ENCODE measurements at regions not wholly inside any gene's neighbourhood (a gene's known extent, or its start where the extent isn't known, plus 50 kb on each side); places are given as distances from the start of the nearest gene placed in this dataset.

DNA sequence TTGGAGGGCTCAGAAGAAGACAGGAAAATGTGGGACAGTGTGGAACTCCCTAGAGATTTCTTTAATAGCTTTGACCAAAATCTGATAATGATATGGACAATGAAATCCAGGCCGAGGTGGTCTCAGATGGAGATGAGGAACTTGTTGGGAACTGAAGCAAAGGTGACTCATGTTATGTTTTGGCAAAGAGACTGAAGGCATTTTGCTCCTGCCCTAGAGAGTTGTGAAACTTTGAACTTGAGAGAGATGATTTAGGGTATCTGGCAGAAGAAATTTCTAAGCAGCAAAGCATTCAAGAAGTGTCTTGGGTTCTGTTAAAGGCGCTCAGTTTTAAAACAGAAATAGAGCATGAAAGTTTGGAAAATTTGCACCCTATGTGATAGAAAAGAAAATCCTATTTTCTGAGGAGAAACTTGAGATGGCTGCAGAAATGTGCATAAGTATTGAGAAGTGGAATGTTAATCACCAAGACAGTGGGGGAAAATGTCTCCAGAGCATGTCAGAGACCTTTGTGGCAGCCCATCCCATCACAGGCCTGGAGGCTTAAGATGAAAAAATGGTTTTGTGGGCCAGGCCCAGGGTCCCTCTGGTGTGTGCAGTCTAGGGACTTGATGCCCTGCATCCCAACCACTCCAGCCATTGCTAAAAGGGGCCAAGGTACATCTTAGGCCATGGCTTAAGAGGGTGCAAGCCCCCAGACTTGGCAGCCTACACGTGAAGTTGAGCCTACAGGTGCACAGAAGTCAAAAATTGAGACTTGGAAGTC is 463.7 kb upstream of the TLE4 start:
- H2BK20ac ChIP-seq (ENCODE audit: low read length): no peak overlapping the region
- H3K23me2 ChIP-seq (ENCODE audit: low read depth, low read length): no peaks in the 10 kb centered on the region
- no peak for FAIRE-seq
- 88% methylated on average over 3 of the region's 3 CpGs; no CpG with 5 or more reads in 1 of the 2 experiments for WGBS, 2 experiments (ENCODE audit: extremely low coverage in 1 of 2, insufficient coverage in 1 of 2, insufficient read length in 1 of 2, insufficient replicate concordance in 2 of 2, low coverage in 1 of 2, low lambda C conversion rate in 2 of 2, missing lambda C conversion rate in 1 of 2)
- H3K4ac ChIP-seq (replicated peaks; ENCODE audit: insufficient read length, low read depth, low read length): no peak overlapping the region
- no peak overlapping the region for H3K9ac ChIP-seq (replicated peaks in 1 of 4; ENCODE audit: extremely low read depth in 1 of 4, low read depth in 3 of 4, low read length in 3 of 4)
- H3K4me2 ChIP-seq (ENCODE audit: insufficient read depth in 1 of 2, low read depth in 2 of 2, low read length in 2 of 2): no peak overlapping the region
- no peak overlapping the region for H2BK15ac ChIP-seq (ENCODE audit: low read length)
- no peak overlapping the region for H2BK12ac ChIP-seq (ENCODE audit: low read depth, low read length)
- H4K20me1 ChIP-seq (replicated peaks in 1 of 2; ENCODE audit: control insufficient read depth in 1 of 2, insufficient read depth in 2 of 2, low read length in 2 of 2): no peaks in the 10 kb centered on the region
- H3K4me3 ChIP-seq (ENCODE audit: extremely low read depth in 1 of 4, insufficient read depth in 2 of 4, low read depth in 3 of 4, low read length in 4 of 4): no peak overlapping the region
- no peak overlapping the region for H3K14ac ChIP-seq (ENCODE audit: insufficient read length)
- ChIA-PET CTCF (ENCODE audit: partially characterized antibody) (interaction anchor here (0.9 kb wide), 1 partner anchor 324 kb away, joined by 3 read pairs; no protein-coding TSS in a partner anchor), POLR2A (ENCODE audit: partially characterized antibody) (no interaction called here)
- no peak overlapping the region for H2AK5ac ChIP-seq (ENCODE audit: low read depth, low read length)
- no peak overlapping the region for H2BK120ac ChIP-seq (replicated peaks; ENCODE audit: low read depth, low read length)
- H4K91ac ChIP-seq (replicated peaks; ENCODE audit: insufficient read length, low read length): no peak overlapping the region
- no peak overlapping the region for H3K18ac ChIP-seq (ENCODE audit: extremely low read depth, low read length)
- no peak overlapping the region for H3K27ac ChIP-seq (ENCODE audit: low read depth, low read length)
- no peaks in the 10 kb centered on the region for H3K79me2 ChIP-seq (ENCODE audit: control insufficient read depth in 1 of 2, insufficient read depth in 2 of 2, low read length in 2 of 2)
- no peak overlapping the region for H2AFZ ChIP-seq (ENCODE audit: low read length)
- H3K9me3 ChIP-seq (ENCODE audit: insufficient read depth in 2 of 2, low read depth in 1 of 2, low read length in 1 of 2): peaks cover 7 to 18% of the 10 kb centered on the region in 2 experiments
- TF ChIP-seq RFX5 (IDR thresholded peaks at IDR 0.05; ENCODE audit: borderline replicate concordance, low read depth, low read length): no peak
- TF ChIP-seq RXRA (IDR thresholded peaks at IDR 0.05; ENCODE audit: insufficient read depth, low read depth, low read length): no peak
- TF ChIP-seq POLR2AphosphoS5 (IDR thresholded peaks at IDR 0.05; ENCODE audit: low read depth, low read length): no peak
- no peak for TF ChIP-seq EP300 (IDR thresholded peaks at IDR 0.05; ENCODE audit: borderline replicate concordance in 1 of 2, low read depth in 2 of 2, low read length in 2 of 2)
- TF ChIP-seq SIN3A (conservative IDR thresholded peaks at IDR 0.05 in 1 of 2, IDR thresholded peaks at IDR 0.05 in 1 of 2; ENCODE audit: low read depth in 1 of 2, low read length in 2 of 2): no peak
- no peak for TF ChIP-seq ASH2L (IDR thresholded peaks at IDR 0.05; ENCODE audit: low read length)
- no peak for TF ChIP-seq MAX (IDR thresholded peaks at IDR 0.05)
- TF ChIP-seq TAF7 (optimal IDR thresholded peaks at IDR 0.05; ENCODE audit: borderline replicate concordance, low read depth, low read length): no peak
- no peak for TF ChIP-seq JUND (IDR thresholded peaks at IDR 0.05; ENCODE audit: low read length)
- H3K79me1 ChIP-seq (ENCODE audit: low read depth, low read length): no peaks in the 10 kb centered on the region
- H3K23ac ChIP-seq (ENCODE audit: insufficient read length): no peak overlapping the region
- DNase-seq (ENCODE audit: low read depth in 1 of 2, low spot score in 2 of 2): no peak
- no peaks in the 10 kb centered on the region for H3K27me3 ChIP-seq (replicated peaks in 1 of 4; ENCODE audit: control insufficient read depth in 3 of 4, extremely low read depth in 1 of 4, insufficient read depth in 3 of 4, low read length in 3 of 4)
- no peak overlapping the region for H4K5ac ChIP-seq (ENCODE audit: insufficient read length, low read depth, low read length)
- H3K4me1 ChIP-seq (replicated peaks in 1 of 4; ENCODE audit: control insufficient read depth in 3 of 4, insufficient read depth in 4 of 4, low read length in 3 of 4): no peaks in the 10 kb centered on the region
- H3K56ac ChIP-seq (replicated peaks; ENCODE audit: insufficient read length, low read depth, low read length): no peak overlapping the region
- H4K8ac ChIP-seq (ENCODE audit: extremely low read depth, insufficient read depth, low read length): no peak overlapping the region
- no peak overlapping the region for H2BK5ac ChIP-seq (ENCODE audit: low read depth, low read length)
- H3K36me3 ChIP-seq (ENCODE audit: control insufficient read depth in 2 of 4, insufficient read depth in 4 of 4, low read length in 3 of 4): no peaks in the 10 kb centered on the region
